ENCODE measurements at regions not wholly inside any gene's neighbourhood (a gene's known extent, or its start where the extent isn't known, plus 50 kb on each side); places are given as distances from the start of the nearest gene placed in this dataset.
"Not testable (repeated sequence)": the region's sequence is repeated elsewhere in the genome, so short reads cannot be mapped to it uniquely, and the experiment has no call there.

DNA sequence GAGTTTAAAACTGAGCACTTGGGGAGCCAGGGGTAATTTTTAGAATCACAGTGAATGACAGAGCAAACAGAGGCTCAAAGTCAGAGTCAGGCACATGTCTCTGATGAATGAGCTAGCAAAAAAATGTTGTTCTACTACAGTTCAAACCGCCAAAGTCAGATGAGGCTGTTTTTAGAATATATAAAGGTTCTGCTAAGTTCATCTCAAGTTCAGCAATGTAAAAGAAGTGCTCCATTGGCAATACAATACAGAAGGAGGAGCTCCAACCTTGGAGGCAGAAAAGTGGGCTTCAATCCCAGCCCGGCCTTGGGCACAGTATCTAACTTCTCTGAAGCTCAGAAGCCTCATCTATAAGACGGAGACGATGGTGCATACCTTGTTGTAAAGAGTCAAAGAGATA lies 70.1 kb upstream of the IPO5 start:
- no peak for DNase-seq

GRCh38 chr13:97884707-97885468 lies 68.6 kb upstream of the IPO5 start:
- no peak overlapping the region for H3K27ac ChIP-seq
- H3K9me3 ChIP-seq, result no peaks in the 10 kb centered on the region
- no peak overlapping the region for H3K4me3 ChIP-seq
- H3K27me3 ChIP-seq, result no peaks in the 10 kb centered on the region
- TF ChIP-seq POLR2A (IDR thresholded peaks at IDR 0.05) (no peak), CTCF (IDR thresholded peaks at IDR 0.05) (no peak)
- H3K4me1 ChIP-seq, result no peaks in the 10 kb centered on the region
- DNase-seq, result no peak
- no peaks in the 10 kb centered on the region for H3K36me3 ChIP-seq

More for the DNA sequence above, 70.1 kb upstream of the IPO5 start:
- no peak for TF ChIP-seq CTCF (IDR thresholded peaks at IDR 0.05)
- TF ChIP-seq POLR2A (IDR thresholded peaks at IDR 0.05), result no peak
- Histone ChIP-seq H3K36me3 (no peaks in the 10 kb centered on the region), H3K4me3 (no peak overlapping the region), H3K27ac (no peak overlapping the region), H3K4me1 (no peaks in the 10 kb centered on the region), H3K9me3 (no peaks in the 10 kb centered on the region), H3K27me3 (no peaks in the 10 kb centered on the region)

GRCh38 chr13:97885641-97886040 lies 67.8 kb upstream of the IPO5 start:
- H3K36me3 ChIP-seq, result no peaks in the 10 kb centered on the region
- H3K27ac ChIP-seq, result no peak overlapping the region
- H3K4me1 ChIP-seq, result no peaks in the 10 kb centered on the region
- H3K27me3 ChIP-seq, result no peaks in the 10 kb centered on the region
- DNase-seq, result no peak
- no peak overlapping the region for H3K4me3 ChIP-seq
- no peak for TF ChIP-seq CTCF (IDR thresholded peaks at IDR 0.05)
- TF ChIP-seq POLR2A (IDR thresholded peaks at IDR 0.05), result no peak
- no peaks in the 10 kb centered on the region for H3K9me3 ChIP-seq

- no peaks in the 10 kb centered on the region for H3K4me1 ChIP-seq
- no peak for TF ChIP-seq POLR2A (IDR thresholded peaks at IDR 0.05)
- no peak for TF ChIP-seq CTCF (IDR thresholded peaks at IDR 0.05)
- no peaks in the 10 kb centered on the region for H3K36me3 ChIP-seq
- no peaks in the 10 kb centered on the region for H3K9me3 ChIP-seq
- DNase-seq, result no peak
- H3K27ac ChIP-seq, result no peak overlapping the region
- H3K4me3 ChIP-seq, result no peak overlapping the region
- H3K27me3 ChIP-seq, result no peaks in the 10 kb centered on the region
Observed at GRCh38 chr13:97889803-97890202, 63.7 kb upstream of the IPO5 start.

GRCh38 chr13:97890573-97890972 lies 62.9 kb upstream of the IPO5 start:
- no peak for DNase-seq
- H3K4me3 ChIP-seq, result no peak overlapping the region
- TF ChIP-seq POLR2A (IDR thresholded peaks at IDR 0.05) (no peak), CTCF (IDR thresholded peaks at IDR 0.05) (no peak)
- no peaks in the 10 kb centered on the region for H3K27me3 ChIP-seq
- no peaks in the 10 kb centered on the region for H3K36me3 ChIP-seq
- no peak overlapping the region for H3K27ac ChIP-seq
- H3K4me1 ChIP-seq, result no peaks in the 10 kb centered on the region
- H3K9me3 ChIP-seq, result no peaks in the 10 kb centered on the region

DNA sequence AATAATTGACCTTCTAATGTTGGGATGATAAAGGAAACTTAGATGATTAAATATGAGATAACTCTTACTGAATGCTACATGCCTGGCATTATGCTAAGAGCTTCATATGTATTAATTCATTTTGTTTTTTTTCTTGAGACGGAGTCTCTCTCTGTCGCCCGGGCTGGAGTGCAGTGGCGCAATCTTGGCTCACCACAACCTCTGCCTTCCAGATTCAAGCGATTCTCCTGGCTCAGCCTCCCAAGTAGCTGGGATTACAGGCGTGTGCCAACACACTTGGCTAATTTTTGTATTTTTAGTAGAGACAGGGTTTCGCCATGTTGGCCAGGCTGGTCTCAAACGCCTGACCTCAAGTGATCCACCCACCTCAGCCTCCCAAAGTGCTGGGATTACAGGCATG lies 61.5 kb upstream of the IPO5 start:
- not testable (repeated sequence) for H3K36me3 ChIP-seq

More for the DNA sequence above, 61.5 kb upstream of the IPO5 start:
- H3K4me3 ChIP-seq, H3K4me1 ChIP-seq, DNase-seq, H3K9me3 ChIP-seq, H3K27ac ChIP-seq, H3K27me3 ChIP-seq: not testable (repeated sequence)
